Smooth muscle cell (in vitro differentiated cells): ENCODE measurements at regions not wholly inside any gene's neighbourhood (a gene's known extent, or its start where the extent isn't known, plus 50 kb on each side); places are given as distances from the start of the nearest gene placed in this dataset.

Experiments
- DNase-seq: peaks from one replicate; lab custom pipeline; 2025; ENCODE audit not compliant: unreplicated experiment; lab: John Stamatoyannopoulos, UW
- H2AFZ ChIP-seq: fragments of 200-600 bp; sonication (generic); 2 replicates; pipeline ENCODE4 v1.6.0; 2016; ENCODE audit warnings: antibody characterized with exemption, low read depth, mild to moderate bottlenecking
- H3F3A ChIP-seq: fragments of 200-600 bp; sonication (generic); 2 replicates; pipeline ENCODE4 v1.6.0; 2017; ENCODE audit warnings: antibody characterized with exemption, low read depth
- H3K27ac ChIP-seq: fragments of 200-600 bp; sonication (generic); 2 replicates; pipeline ENCODE4 v1.5.1; 2016; ENCODE audit warnings: low read depth, mild to moderate bottlenecking
- H3K27me3 ChIP-seq: fragments of 200-600 bp; sonication (generic); 2 replicates; pipeline ENCODE4 v1.6.1; 2016; ENCODE audit warnings: low read depth, mild to moderate bottlenecking
- H3K36me3 ChIP-seq: fragments of 200-600 bp; sonication (generic); 2 replicates; pipeline ENCODE4 v1.5.1; 2016; ENCODE audit warnings: low read depth
- H3K4me1 ChIP-seq: fragments of 200-600 bp; sonication (generic); 2 replicates; pipeline ENCODE4 v1.5.1; 2016; ENCODE audit warnings: low read depth
- H3K4me2 ChIP-seq: fragments of 200-600 bp; sonication (generic); 2 replicates; pipeline ENCODE4 v1.6.0; 2016; ENCODE audit warnings: mild to moderate bottlenecking
- H3K4me3 ChIP-seq: fragments of 200-600 bp; sonication (generic); 2 replicates; pipeline ENCODE4 v1.5.1; 2016; ENCODE audit warnings: mild to moderate bottlenecking
- H3K79me2 ChIP-seq: fragments of 200-600 bp; sonication (generic); 2 replicates; pipeline ENCODE4 v1.6.0; 2016; ENCODE audit warnings: low read depth, mild to moderate bottlenecking
- H3K9ac ChIP-seq: fragments of 200-600 bp; sonication (generic); 2 replicates; pipeline ENCODE4 v1.6.0; 2016; ENCODE audit warnings: low read depth
- H3K9me3 ChIP-seq: fragments of 200-600 bp; sonication (generic); replicated peaks from 2 replicates; pipeline ENCODE4 v1.5.1; 2016; ENCODE audit warnings: low read depth
- H4K20me1 ChIP-seq: fragments of 200-600 bp; sonication (generic); 2 replicates; pipeline ENCODE4 v1.6.0; 2016; ENCODE audit warnings: low read depth
- CTCF ChIP-seq: fragments of 200-600 bp; sonication (generic); IDR thresholded peaks from 2 replicates; pipeline ENCODE4 v1.5.1; 2017; ENCODE audit warnings: borderline replicate concordance, mild to moderate bottlenecking, antibody characterized with exemption; ENCODE audit not compliant: insufficient read depth, poor library complexity, severe bottlenecking
- WGBS: methylation state at CpG from one replicate; pipeline ENCODE4 v1.1.7; 2016; ENCODE audit warnings: low lambda C conversion rate; 5-methylcytosine and 5-hydroxymethylcytosine counted together

- 42% methylated on average over 8 of the region's 8 CpGs for WGBS
- TF ChIP-seq CTCF = no peak
- H3K4me3 ChIP-seq = no peak overlapping the region
- DNase-seq = no peak
- no peak overlapping the region for H2AFZ ChIP-seq
- no peaks in the 10 kb centered on the region for H3K27me3 ChIP-seq
- H3K36me3 ChIP-seq = no peaks in the 10 kb centered on the region
- H3K9ac ChIP-seq = no peak overlapping the region
- no peaks in the 10 kb centered on the region for H4K20me1 ChIP-seq
- no peak overlapping the region for H3K4me2 ChIP-seq
- no peak overlapping the region for H3K27ac ChIP-seq
- H3K9me3 ChIP-seq = no peaks in the 10 kb centered on the region
- no peaks in the 10 kb centered on the region for H3K4me1 ChIP-seq
- no peaks in the 10 kb centered on the region for H3F3A ChIP-seq
- H3K79me2 ChIP-seq = no peaks in the 10 kb centered on the region
These were observed 158.2 kb downstream of the TDRD15 start for GRCh38 chr2:21281791-21282514.

- H3K9me3 ChIP-seq = no peaks in the 10 kb centered on the region
- no peak overlapping the region for H3K4me3 ChIP-seq
- TF ChIP-seq CTCF = no peak
- no peak overlapping the region for H3K9ac ChIP-seq
- no peak for DNase-seq
- no peaks in the 10 kb centered on the region for H3K27me3 ChIP-seq
- H3K4me2 ChIP-seq = no peak overlapping the region
- no peak overlapping the region for H3K27ac ChIP-seq
- WGBS = 68% methylated on average over 2 of the region's 2 CpGs
- no peaks in the 10 kb centered on the region for H3K36me3 ChIP-seq
- H3K79me2 ChIP-seq = no peaks in the 10 kb centered on the region
- no peaks in the 10 kb centered on the region for H3F3A ChIP-seq
- no peaks in the 10 kb centered on the region for H4K20me1 ChIP-seq
- no peak overlapping the region for H2AFZ ChIP-seq
- H3K4me1 ChIP-seq = no peaks in the 10 kb centered on the region
These were observed 158.7 kb downstream of the TDRD15 start for GRCh38 chr2:21282515-21282898.

- peaks cover 12% of the 10 kb centered on the region for H3F3A ChIP-seq
- H2AFZ ChIP-seq = no peak overlapping the region
- peak overlapping the region; percentile 71 for H3K4me2 ChIP-seq
- peak overlapping the region; percentile 59 for H3K9ac ChIP-seq
- H3K27ac ChIP-seq = peak overlapping the region; percentile 91
- H3K79me2 ChIP-seq = no peaks in the 10 kb centered on the region
- H3K27me3 ChIP-seq = no peaks in the 10 kb centered on the region
- H4K20me1 ChIP-seq = no peaks in the 10 kb centered on the region
- H3K9me3 ChIP-seq = no peaks in the 10 kb centered on the region
- H3K4me1 ChIP-seq = peaks cover 26% of the 10 kb centered on the region
- DNase-seq = no peak
- TF ChIP-seq CTCF = no peak
- WGBS = 77% methylated on average over 2 of the region's 2 CpGs
- no peaks in the 10 kb centered on the region for H3K36me3 ChIP-seq
- H3K4me3 ChIP-seq = no peak overlapping the region
These were observed 164.5 kb downstream of the TDRD15 start for GRCh38 chr2:21288299-21288698.

- no peaks in the 10 kb centered on the region for H3K27me3 ChIP-seq
- H3K9me3 ChIP-seq = no peaks in the 10 kb centered on the region
- 22% methylated on average over 8 of the region's 8 CpGs for WGBS
- peaks cover 26% of the 10 kb centered on the region for H3K4me1 ChIP-seq
- H3F3A ChIP-seq = peaks cover 12% of the 10 kb centered on the region
- no peak for DNase-seq
- no peaks in the 10 kb centered on the region for H3K79me2 ChIP-seq
- no peak for TF ChIP-seq CTCF
- H3K4me2 ChIP-seq = peak overlapping the region; percentile 71
- no peak overlapping the region for H2AFZ ChIP-seq
- H3K9ac ChIP-seq = peak overlapping the region; percentile 59
- H3K27ac ChIP-seq = peak overlapping the region; percentile 91
- H3K36me3 ChIP-seq = no peaks in the 10 kb centered on the region
- H3K4me3 ChIP-seq = no peak overlapping the region
- H4K20me1 ChIP-seq = no peaks in the 10 kb centered on the region
These were observed 165.2 kb downstream of the TDRD15 start for GRCh38 chr2:21288739-21289520.
